GM06990 (cell line): ENCODE measurements at regions not wholly inside any gene's neighbourhood (a gene's known extent, or its start where the extent isn't known, plus 50 kb on each side); places are given as distances from the start of the nearest gene placed in this dataset.

Experiments
- DNase-seq: peaks from one replicate; pipeline ENCODE4 v3.0.0-alpha.2; 2011; ENCODE audit not compliant: insufficient read length; ENCODE audit errors: extremely low read depth
- H3K27me3 ChIP-seq: replicated peaks from 2 replicates; pipeline ENCODE4 v1.6.0; 2011; ENCODE audit warnings: low read length; ENCODE audit not compliant: control insufficient read depth, insufficient read depth
- H3K36me3 ChIP-seq: 2 replicates; pipeline ENCODE4 v1.5.1; 2011; ENCODE audit warnings: low read length; ENCODE audit not compliant: control insufficient read depth, insufficient read depth
- H3K4me3 ChIP-seq: replicated peaks from 2 replicates; pipeline ENCODE4 v1.5.1; 2011; ENCODE audit warnings: low read depth, mild to moderate bottlenecking, control low read depth, low read length
- CTCF ChIP-seq: IDR thresholded peaks from 2 replicates; pipeline ENCODE4 v1.5.1; 2011; ENCODE audit warnings: low read length, control low read depth, mild to moderate bottlenecking, inconsistent platforms; ENCODE audit not compliant: insufficient read depth, poor library complexity, severe bottlenecking

- TF ChIP-seq CTCF: no peak
- H3K27me3 ChIP-seq: peaks cover 1% of the 10 kb centered on the region
Measured at GRCh38 chr7:155920068-155920461, 107.8 kb upstream of the SHH start.

DNA sequence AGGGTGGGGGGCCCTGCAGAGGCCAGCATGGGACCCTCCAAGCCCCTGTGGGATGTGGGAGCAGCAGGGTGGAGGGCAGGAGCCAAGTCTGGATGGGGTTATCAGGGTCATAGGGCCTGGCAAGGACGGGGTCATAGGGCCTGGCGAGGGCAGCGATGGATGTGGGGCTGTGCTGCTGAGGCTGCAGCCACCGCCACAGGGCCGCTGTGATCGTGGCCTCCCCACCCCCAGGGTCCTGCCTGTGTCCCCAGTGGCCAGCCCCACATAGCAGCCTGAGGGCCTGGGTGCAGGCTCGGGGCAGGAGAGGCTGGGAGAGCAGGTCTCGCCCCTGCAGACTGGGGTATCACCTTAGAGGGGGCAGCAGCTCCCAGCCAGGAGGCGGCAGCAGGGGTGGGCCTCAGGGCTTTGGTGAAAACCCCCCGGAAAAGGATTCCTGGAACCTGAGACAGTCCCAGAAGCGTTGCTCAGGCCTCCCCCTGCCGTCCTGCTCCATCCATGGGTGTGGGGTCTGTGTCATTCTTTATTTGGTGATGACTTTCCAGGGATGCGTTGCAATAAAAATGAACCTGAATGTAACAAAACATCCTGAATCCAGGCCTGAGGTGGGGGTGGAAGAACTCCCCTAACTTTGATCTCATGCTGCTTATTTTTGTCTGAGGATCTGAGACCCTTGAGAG lies 107.3 kb upstream of the SHH start:
- no peak for DNase-seq
- H3K36me3 ChIP-seq: no peaks in the 10 kb centered on the region
- H3K4me3 ChIP-seq: no peak overlapping the region
- H3K27me3 ChIP-seq: peaks cover 1% of the 10 kb centered on the region
- TF ChIP-seq CTCF: no peak

More at GRCh38 chr7:155920068-155920461, 107.8 kb upstream of the SHH start:
- no peak for DNase-seq
- H3K4me3 ChIP-seq: no peak overlapping the region
- no peaks in the 10 kb centered on the region for H3K36me3 ChIP-seq

GRCh38 chr7:155918720-155919390 lies 106.6 kb upstream of the SHH start:
- TF ChIP-seq CTCF: no peak
- DNase-seq: no peak
- peaks cover 1% of the 10 kb centered on the region for H3K27me3 ChIP-seq
- H3K36me3 ChIP-seq: no peaks in the 10 kb centered on the region
- H3K4me3 ChIP-seq: no peak overlapping the region

- TF ChIP-seq CTCF: no peak
- DNase-seq: no peak
- H3K36me3 ChIP-seq: no peaks in the 10 kb centered on the region
- H3K4me3 ChIP-seq: no peak overlapping the region
- H3K27me3 ChIP-seq: peaks cover 1% of the 10 kb centered on the region
Measured at GRCh38 chr7:155917836-155918430, 105.7 kb upstream of the SHH start.

- peaks cover 1% of the 10 kb centered on the region for H3K27me3 ChIP-seq
- H3K4me3 ChIP-seq: no peak overlapping the region
- TF ChIP-seq CTCF: no peak
- H3K36me3 ChIP-seq: no peaks in the 10 kb centered on the region
- no peak for DNase-seq
Measured at GRCh38 chr7:155916926-155917655, 104.8 kb upstream of the SHH start.
